Activated T-helper 1 cell treated with anti-CD3 and anti-CD28 coated beads, Interleukin-12 subunit alpha, Interleukin-12 subunit beta, Interleukin-2, Interleukin-4 antibody, amounts not matched to agents 30 ng/mL and 10 ng/mL and 1 ng/mL, durations not matched to agents 14 hours and 24 hours and 36 hours (primary cell): ENCODE measurements at regions not wholly inside any gene's neighbourhood (a gene's known extent, or its start where the extent isn't known, plus 50 kb on each side); places are given as distances from the start of the nearest gene placed in this dataset.
A peak's percentile ranks its signal among the peaks of the same experiment; 100 is the strongest.

ENCODE experiments used
- DNase-seq: peaks from one replicate; pipeline ENCODE4 v3.0.0; 2021; ENCODE audit warnings: low spot score
- H3K27ac Mint-ChIP-seq: one replicate; pipeline ENCODE4 v1.8.0; 2021; ENCODE audit warnings: mild to moderate bottlenecking, mixed read lengths
- H3K27me3 Mint-ChIP-seq: one replicate; pipeline ENCODE4 v1.8.0; 2022; ENCODE audit warnings: mild to moderate bottlenecking, moderate library complexity, mixed read lengths; ENCODE audit not compliant: insufficient read depth
- H3K36me3 Mint-ChIP-seq: one replicate; pipeline ENCODE4 v1.8.0; 2021; ENCODE audit warnings: low read depth, mixed read lengths
- H3K4me1 Mint-ChIP-seq: one replicate; pipeline ENCODE4 v1.8.0; 2021; ENCODE audit warnings: low read depth, mixed read lengths
- H3K4me3 Mint-ChIP-seq: one replicate; pipeline ENCODE4 v1.8.0; 2021; ENCODE audit warnings: mild to moderate bottlenecking, moderate library complexity, mixed read lengths
- H3K9me3 Mint-ChIP-seq: one replicate; pipeline ENCODE4 v1.8.0; 2021; ENCODE audit warnings: mixed read lengths
- intact Hi-C: fragments of 100-400 bp; cut with micrococcal nuclease; formaldehyde crosslinking; loops from one replicate; pipeline ENCODE4 v1.15.1; 2024

DNA sequence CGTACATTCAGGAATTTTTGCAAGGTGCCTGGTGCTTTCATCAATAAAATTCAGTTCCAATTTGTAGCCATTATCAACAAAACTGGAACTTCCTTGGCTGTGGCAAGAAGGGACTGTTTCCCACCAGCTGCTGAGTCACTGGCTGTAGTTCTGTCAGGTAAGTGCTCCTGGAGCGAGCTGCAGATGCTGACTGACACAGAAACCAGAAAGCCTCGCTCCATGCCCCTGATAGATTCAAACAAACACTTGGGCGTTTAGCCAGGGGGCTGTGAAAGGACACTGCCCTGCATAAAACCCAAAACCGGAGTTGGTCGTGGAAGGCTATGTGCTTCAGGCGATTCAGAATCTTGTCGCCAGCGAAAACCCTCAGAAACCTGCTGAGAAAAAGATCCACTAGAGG is 188.4 kb upstream of the FAM9B start:
- H3K27me3 Mint-ChIP-seq = no peaks in the 10 kb centered on the region
- H3K4me3 Mint-ChIP-seq = no peak overlapping the region
- intact Hi-C loops = no loop called here
- H3K9me3 Mint-ChIP-seq = peaks cover 3% of the 10 kb centered on the region
- no peaks in the 10 kb centered on the region for H3K4me1 Mint-ChIP-seq
- DNase-seq = no peak
- no peak overlapping the region for H3K27ac Mint-ChIP-seq
- no peaks in the 10 kb centered on the region for H3K36me3 Mint-ChIP-seq

DNA sequence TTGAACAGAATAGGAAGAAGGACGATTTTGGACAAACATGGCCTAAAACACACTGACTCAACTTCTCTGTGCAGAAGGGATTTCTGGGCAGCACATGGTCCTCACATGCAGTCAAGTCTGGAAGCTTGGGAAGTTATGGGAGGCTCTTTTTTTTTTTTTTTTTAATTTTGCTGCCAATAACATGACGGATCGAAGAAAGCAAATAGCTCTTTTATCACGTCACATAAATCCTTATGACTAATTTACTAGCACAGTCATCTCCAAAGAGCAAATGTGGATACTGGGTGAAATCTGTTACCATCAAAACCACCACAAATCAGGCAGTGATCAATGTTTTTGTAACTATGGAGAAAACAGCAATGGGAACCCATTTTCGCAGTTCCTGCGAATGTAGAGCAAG is 193.3 kb upstream of the FAM9B start:
- Mint-ChIP-seq H3K27me3 (no peaks in the 10 kb centered on the region), H3K4me3 (no peak overlapping the region), H3K4me1 (peaks cover 14% of the 10 kb centered on the region), H3K27ac (no peak overlapping the region), H3K36me3 (no peaks in the 10 kb centered on the region), H3K9me3 (peaks cover 13% of the 10 kb centered on the region)
- no peak for DNase-seq
- intact Hi-C loops = no loop called here

DNA sequence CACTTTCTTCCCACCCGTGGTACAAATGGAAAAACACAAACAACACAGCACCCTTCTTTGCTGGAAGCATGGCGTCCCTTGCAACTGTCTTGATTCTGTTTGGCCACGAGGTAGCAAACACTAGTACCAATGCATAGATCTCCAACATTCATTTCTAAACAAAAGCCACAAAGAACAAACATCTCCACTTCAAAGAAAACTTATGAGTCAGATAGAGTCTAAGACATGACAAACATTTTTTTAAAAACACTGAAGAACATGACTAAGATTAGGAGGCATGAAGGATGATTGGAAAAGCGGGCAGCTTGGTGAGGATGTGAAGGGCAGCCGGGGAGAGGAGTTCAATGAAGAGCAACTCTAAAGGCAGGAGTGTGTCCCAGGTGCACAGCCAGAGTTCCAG is 197.6 kb upstream of the FAM9B start:
- Mint-ChIP-seq H3K4me3 (no peak overlapping the region), H3K4me1 (peaks cover 14% of the 10 kb centered on the region), H3K9me3 (peaks cover 9% of the 10 kb centered on the region), H3K27me3 (peaks cover 2% of the 10 kb centered on the region), H3K27ac (peak overlapping the region; percentile 52), H3K36me3 (no peaks in the 10 kb centered on the region)
- no peak for DNase-seq
- intact Hi-C loops = loop anchor here (1.0 to 2.0 kb wide), 6 partner anchors 27 to 446 kb away; no protein-coding TSS in a partner anchor

DNA sequence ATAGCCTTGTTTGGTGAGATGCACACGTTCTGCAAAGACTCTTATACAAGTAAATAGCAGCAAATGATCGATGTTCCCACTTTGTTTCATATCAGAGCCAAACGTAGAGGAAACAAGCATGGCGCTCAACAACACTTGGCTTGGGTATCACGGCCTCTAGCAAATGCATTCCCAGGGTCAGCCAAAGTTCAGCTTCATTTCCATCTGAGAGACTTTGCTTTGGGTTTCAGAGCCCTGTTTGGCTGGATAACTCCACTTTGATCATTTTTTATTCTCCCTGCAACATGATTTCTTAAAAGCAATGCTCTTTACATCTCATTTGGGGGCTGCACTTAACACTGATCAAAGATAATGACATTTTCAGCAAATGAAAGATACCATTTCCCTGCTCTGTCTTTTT is 199.2 kb upstream of the FAM9B start:
- peaks cover 2% of the 10 kb centered on the region for H3K27me3 Mint-ChIP-seq
- intact Hi-C loops = no loop called here
- no peak for DNase-seq
- H3K36me3 Mint-ChIP-seq = no peaks in the 10 kb centered on the region
- peaks cover 14% of the 10 kb centered on the region for H3K4me1 Mint-ChIP-seq
- peaks cover 9% of the 10 kb centered on the region for H3K9me3 Mint-ChIP-seq
- no peak overlapping the region for H3K27ac Mint-ChIP-seq
- no peak overlapping the region for H3K4me3 Mint-ChIP-seq

DNA sequence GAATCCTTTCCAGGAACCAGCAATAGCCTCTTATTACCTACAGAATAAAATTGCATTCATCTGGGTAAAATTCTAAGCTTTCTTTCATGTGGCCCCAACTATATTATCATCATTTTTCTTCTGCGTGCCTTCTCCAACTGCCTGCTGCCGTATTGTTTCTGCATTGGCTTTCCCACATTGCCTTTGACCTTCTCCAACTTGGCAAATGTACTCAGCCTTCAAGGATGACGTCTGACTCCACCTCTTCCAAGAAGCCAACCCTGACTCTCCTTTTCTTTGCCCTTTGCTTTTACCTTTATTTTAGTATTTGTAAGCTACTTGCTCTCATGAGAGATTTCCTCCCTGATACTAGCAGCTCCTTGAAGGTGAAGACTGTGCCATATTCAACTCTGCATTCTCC is 200.4 kb upstream of the FAM9B start:
- H3K4me1 Mint-ChIP-seq = peaks cover 14% of the 10 kb centered on the region

DNA sequence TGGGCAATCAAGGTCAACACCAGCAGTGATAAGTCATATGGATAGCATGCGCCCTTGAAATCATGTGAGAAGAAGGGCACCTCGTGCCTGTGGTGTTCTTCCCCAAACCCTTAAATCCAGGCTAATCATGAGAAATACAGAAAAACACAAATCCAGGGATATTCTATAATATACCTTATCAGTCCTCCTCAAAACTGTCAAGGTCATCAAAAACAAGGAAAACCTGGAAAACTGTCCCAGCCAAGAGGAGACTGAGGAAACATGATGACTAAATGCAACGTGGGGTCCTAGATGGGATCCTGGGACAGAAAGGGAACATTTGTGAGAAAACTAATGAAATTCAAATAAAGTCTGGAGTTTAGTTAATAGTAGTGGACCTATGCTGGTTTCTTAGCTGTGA is 201.8 kb upstream of the FAM9B start:
- H3K9me3 Mint-ChIP-seq = peaks cover 3% of the 10 kb centered on the region
- no peak overlapping the region for H3K4me3 Mint-ChIP-seq
- H3K27me3 Mint-ChIP-seq = peaks cover 2% of the 10 kb centered on the region
- intact Hi-C loops = no loop called here
- no peak for DNase-seq
- H3K36me3 Mint-ChIP-seq = no peaks in the 10 kb centered on the region
- H3K27ac Mint-ChIP-seq = no peak overlapping the region
- peaks cover 10% of the 10 kb centered on the region for H3K4me1 Mint-ChIP-seq

More for the DNA sequence above, 200.4 kb upstream of the FAM9B start:
- no peak overlapping the region for H3K27ac Mint-ChIP-seq
- H3K27me3 Mint-ChIP-seq = peaks cover 2% of the 10 kb centered on the region
- peaks cover 9% of the 10 kb centered on the region for H3K9me3 Mint-ChIP-seq
- H3K36me3 Mint-ChIP-seq = no peaks in the 10 kb centered on the region
- intact Hi-C loops = no loop called here
- no peak overlapping the region for H3K4me3 Mint-ChIP-seq
- no peak for DNase-seq

DNA sequence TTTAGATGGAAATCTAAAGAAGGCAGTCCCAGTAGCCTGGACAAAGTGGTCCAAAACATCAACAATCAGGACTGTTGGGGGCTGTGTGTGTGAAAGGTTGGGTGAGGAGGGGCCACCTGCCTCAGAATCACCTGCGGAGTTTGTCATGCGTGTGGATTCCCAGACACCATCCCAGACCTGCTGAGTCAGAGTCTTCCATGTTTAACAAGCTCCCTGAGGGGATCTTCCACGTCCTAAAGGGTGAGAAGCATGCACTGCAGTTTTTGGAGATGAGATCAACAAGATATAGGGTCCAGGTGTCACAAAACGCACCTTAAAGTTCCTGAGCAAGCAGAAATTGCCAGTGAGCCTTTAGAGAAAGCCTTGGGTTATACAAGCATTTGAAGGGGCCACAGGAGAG is 207.0 kb upstream of the FAM9B start:
- no peaks in the 10 kb centered on the region for H3K36me3 Mint-ChIP-seq
- no peak overlapping the region for H3K4me3 Mint-ChIP-seq
- H3K4me1 Mint-ChIP-seq = no peaks in the 10 kb centered on the region
- DNase-seq = no peak
- H3K27me3 Mint-ChIP-seq = peaks cover 6% of the 10 kb centered on the region
- no peaks in the 10 kb centered on the region for H3K9me3 Mint-ChIP-seq
- intact Hi-C loops = no loop called here
- no peak overlapping the region for H3K27ac Mint-ChIP-seq

DNA sequence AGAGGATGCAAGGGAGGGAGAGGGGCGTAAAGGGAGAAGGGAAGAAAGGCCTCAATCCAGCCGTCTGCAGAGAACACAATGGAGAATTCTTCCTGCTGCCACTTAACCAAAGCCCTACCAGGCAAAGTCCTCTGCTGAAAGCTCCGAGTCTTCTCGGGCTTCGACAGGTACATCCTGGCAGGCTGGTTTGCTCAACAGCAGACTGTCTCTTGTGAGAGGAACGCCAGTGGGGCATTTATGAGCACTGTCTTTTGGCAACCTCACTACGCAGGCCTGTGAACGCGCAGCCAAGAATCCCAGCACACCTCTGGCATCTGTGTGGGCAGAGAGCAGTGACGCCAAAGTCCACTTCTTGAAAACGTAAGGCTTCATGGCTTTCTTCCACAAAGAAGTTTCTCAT is 207.5 kb upstream of the FAM9B start:
- intact Hi-C loops = no loop called here
- no peak overlapping the region for H3K4me3 Mint-ChIP-seq

DNA sequence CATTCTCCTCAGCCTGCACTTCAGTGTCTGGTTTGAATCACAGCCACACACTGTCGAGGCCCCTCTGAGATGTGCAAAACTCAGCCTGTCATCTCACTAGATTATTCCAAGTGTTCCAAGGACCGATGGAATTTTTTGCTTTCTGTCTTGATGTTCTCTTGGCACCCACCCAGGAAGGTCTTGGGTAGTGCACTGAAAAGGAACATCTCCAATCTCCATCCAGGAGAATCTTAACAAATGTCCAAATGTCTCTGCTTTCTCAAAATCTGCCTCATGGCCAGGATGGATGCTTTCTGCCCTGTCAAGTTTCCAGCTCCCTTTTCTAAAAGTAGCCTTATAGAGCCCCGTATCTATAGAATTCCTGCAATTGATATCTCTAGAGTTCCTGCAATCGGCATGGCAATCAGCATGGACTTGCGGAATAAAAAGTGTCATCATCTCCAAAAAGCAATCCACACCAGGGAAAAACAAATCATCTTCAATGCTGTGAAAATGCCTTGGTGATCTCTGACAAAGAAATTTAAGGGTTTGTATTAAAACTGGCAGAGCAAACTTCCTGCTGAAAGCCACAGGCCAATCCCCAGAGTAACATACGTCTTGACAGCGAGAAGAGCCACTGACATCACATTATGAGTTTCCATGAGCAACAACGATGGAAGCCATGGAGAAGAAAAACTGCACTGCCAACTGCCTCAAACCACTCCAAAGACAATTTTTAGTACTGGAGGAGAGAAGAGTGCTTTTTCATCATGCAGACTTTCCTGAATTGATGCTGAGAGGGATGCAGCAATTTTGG is 215.3 kb upstream of the FAM9B start:
- no peak overlapping the region for H3K27ac Mint-ChIP-seq
- no peaks in the 10 kb centered on the region for H3K4me1 Mint-ChIP-seq
- H3K9me3 Mint-ChIP-seq = no peaks in the 10 kb centered on the region
- H3K4me3 Mint-ChIP-seq = no peak overlapping the region
- intact Hi-C loops = no loop called here
- no peaks in the 10 kb centered on the region for H3K27me3 Mint-ChIP-seq
- no peak for DNase-seq
- H3K36me3 Mint-ChIP-seq = no peaks in the 10 kb centered on the region

More for the DNA sequence above, 207.5 kb upstream of the FAM9B start:
- Mint-ChIP-seq H3K4me1 (no peaks in the 10 kb centered on the region), H3K9me3 (no peaks in the 10 kb centered on the region), H3K27me3 (peaks cover 6% of the 10 kb centered on the region), H3K36me3 (no peaks in the 10 kb centered on the region), H3K27ac (no peak overlapping the region)
- no peak for DNase-seq

DNA sequence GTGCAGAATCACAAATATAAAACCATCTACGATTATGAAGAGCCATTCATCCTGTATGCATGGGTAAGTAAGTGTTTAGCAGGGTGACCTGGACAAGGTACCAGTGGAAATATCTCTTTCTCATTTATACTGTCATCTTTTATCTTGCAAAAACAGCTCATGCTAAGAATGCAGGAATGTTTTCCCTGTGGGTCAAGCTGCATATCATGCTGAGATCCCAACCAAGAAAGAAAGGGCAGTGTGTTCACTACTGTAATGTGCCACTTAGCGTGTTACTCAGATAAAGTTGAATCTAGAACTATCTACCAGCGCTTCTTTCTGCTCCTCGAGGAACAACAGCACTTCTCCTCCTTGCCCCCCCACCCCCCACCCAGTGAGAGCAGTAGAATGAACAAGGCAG is 212.7 kb upstream of the TBL1X start:
- no peak overlapping the region for H3K27ac Mint-ChIP-seq
- H3K4me1 Mint-ChIP-seq = no peaks in the 10 kb centered on the region
- no peaks in the 10 kb centered on the region for H3K27me3 Mint-ChIP-seq
- DNase-seq = no peak
- no peaks in the 10 kb centered on the region for H3K36me3 Mint-ChIP-seq
- no peak overlapping the region for H3K4me3 Mint-ChIP-seq
- no peaks in the 10 kb centered on the region for H3K9me3 Mint-ChIP-seq
- intact Hi-C loops = loop anchor here (10.0 kb wide), 1 partner anchor 87 kb away; no protein-coding TSS in a partner anchor

DNA sequence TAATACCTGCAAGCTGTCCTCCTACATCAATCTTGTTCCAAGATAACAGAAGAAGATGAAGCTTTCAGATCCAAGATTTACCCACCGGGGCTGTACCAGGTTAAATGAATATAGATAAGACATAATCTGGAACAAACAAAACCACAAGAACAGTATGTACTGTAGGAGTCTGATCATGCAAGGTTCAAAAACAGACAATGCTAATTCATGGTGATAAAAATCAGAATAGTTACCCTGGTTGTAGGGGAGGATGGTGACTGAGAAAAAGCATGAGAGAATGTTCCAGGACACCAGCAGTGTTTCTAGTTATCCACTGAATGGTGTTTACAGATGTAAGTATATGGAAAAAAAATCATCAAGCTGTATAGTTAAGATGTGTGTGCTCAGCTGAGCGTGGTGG is 211.6 kb upstream of the TBL1X start:
- H3K36me3 Mint-ChIP-seq = no peaks in the 10 kb centered on the region
- intact Hi-C loops = loop anchor here (10.0 kb wide), 1 partner anchor 88 kb away; no protein-coding TSS in a partner anchor
- no peak overlapping the region for H3K4me3 Mint-ChIP-seq
- H3K4me1 Mint-ChIP-seq = peaks cover 7% of the 10 kb centered on the region
- no peak for DNase-seq
- no peak overlapping the region for H3K27ac Mint-ChIP-seq
- no peaks in the 10 kb centered on the region for H3K9me3 Mint-ChIP-seq
- H3K27me3 Mint-ChIP-seq = no peaks in the 10 kb centered on the region

DNA sequence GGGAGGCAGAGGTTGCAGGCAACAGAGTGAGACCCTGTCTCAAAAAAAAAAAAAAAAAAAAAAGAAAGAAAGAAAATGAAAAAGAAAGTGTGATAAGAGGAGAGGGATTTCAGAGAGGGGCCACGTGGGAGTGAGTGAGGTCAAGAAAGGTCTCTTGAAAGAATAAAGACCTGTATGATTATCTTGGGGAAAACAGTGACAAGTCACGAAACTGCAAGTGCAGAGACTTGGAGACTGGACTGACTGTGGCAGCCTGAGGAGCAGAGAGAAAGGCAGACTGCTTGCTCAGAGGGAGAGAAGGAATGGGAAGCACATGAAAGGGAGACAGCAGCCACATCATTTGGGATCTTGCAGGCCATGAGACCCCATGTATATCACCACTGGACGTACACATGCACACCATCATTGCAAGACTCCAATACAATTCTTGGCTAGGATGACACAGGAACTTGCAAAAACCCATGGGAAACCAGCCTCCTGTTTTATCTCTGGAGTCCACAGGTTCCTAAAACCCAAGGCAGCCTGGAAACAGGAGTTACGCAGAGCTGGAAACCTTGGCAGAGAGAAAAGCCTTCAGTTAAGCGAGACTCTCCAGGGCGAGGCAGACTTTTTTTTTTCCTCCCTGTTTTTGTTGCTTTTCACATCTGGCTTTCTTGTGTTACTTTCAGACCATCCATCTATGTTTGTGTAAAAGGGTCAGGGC is 207.0 kb upstream of the TBL1X start:
- peaks cover 7% of the 10 kb centered on the region for H3K36me3 Mint-ChIP-seq
- no peaks in the 10 kb centered on the region for H3K27me3 Mint-ChIP-seq
- peaks cover 16% of the 10 kb centered on the region for H3K9me3 Mint-ChIP-seq
- H3K4me1 Mint-ChIP-seq = peaks cover 26% of the 10 kb centered on the region
- no peak for DNase-seq
- intact Hi-C loops = loop anchor here (1.0 to 10.0 kb wide), 5 partner anchors 27 to 198 kb away; no protein-coding TSS in a partner anchor
- no peak overlapping the region for H3K4me3 Mint-ChIP-seq
- H3K27ac Mint-ChIP-seq = peak overlapping the region; percentile 84

DNA sequence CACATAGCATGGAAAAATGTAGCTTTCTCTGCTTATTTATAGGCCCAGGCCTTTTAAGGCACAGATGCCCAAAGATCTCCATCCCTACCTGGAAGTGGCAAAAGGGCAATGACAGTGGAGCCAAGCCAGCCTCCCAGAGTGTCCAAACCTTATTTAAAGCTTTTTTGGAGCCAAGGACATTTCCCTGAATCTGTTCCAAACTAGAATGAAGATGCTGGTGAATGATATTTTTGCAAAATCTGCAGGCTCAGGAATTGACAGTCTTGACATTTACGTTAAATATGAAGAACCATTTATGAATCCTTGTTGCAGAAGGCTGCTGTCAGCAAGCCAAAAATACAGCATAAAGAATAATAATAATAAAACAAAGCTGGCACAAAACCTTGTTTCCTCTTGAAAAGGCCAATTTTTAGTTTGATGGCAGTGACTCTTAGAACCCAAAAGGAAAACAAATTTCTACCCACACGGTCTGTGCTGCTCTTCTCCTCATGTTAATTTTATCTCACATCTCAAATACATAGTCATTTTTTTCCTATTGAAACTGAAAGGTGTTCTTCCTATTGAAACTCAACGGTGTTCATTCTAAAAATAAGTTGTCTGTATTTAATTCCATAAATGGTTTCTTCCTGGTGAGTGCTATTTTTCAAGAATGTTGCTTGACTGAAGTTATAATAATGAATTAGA is 206.3 kb upstream of the TBL1X start:
- Mint-ChIP-seq H3K4me1 (peaks cover 26% of the 10 kb centered on the region), H3K27ac (peak overlapping the region; percentile 36)
- intact Hi-C loops = loop anchor here (1.0 to 10.0 kb wide), 5 partner anchors 27 to 198 kb away; no protein-coding TSS in a partner anchor

More for the DNA sequence above, 206.3 kb upstream of the TBL1X start:
- H3K27me3 Mint-ChIP-seq = no peaks in the 10 kb centered on the region
- H3K4me3 Mint-ChIP-seq = no peak overlapping the region
- DNase-seq = no peak
- H3K9me3 Mint-ChIP-seq = peaks cover 16% of the 10 kb centered on the region
- peaks cover 7% of the 10 kb centered on the region for H3K36me3 Mint-ChIP-seq
